ENCODE measurements at regions not wholly inside any gene's neighbourhood (a gene's known extent, or its start where the extent isn't known, plus 50 kb on each side); places are given as distances from the start of the nearest gene placed in this dataset.
"Not testable (repeated sequence)": the region's sequence is repeated elsewhere in the genome, so short reads cannot be mapped to it uniquely, and the experiment has no call there.

- DNase-seq (ENCODE audit: low read depth) = no peak
Observed at GRCh38 chr5:51802551-51803184, 419.4 kb downstream of the ISL1 start.

DNA sequence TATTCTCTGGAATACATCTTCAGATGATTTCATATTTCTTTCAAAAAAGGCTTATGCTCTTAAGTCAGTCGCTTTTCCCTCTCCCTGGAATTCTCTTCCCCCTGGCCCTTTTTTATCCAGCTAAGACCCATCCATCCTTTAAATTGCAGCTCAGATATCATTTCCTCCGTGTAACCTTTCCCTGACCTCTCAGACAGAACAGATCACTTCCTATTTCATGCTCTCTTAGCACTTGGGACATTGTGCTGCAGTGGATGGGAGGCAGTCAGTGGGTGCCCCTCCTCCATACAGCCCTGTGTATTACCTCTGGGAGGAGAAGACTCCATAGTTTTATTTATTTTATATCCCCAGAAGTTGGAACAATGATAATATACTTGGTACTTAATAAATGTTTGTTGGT lies 423.4 kb downstream of the ISL1 start:
- no peak for DNase-seq (ENCODE audit: low read depth)

GRCh38 chr5:51810592-51810991 lies 427.3 kb downstream of the ISL1 start:
- no peak for DNase-seq (ENCODE audit: low read depth)

- DNase-seq (ENCODE audit: low read depth) = no peak
Observed at GRCh38 chr5:51811883-51812471, 428.7 kb downstream of the ISL1 start.

DNA sequence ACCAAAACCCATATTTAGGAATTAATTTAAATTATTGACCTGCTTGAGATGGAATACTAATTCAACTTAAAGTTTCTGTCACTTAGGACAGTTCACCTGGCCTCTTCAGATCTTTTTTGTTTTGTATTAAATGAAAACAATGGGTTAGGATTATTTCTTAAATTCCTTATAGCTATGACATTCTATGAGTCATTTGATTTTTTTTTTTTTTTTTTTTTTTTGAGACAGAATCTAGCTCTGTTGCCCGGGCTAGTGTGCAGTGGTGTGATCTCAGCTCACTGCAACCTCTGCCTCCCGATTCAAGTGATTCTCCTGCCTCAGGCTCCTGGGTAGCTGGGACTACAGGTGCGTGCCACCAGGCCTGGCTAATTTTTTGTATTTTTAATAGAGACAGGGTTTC lies 431.6 kb downstream of the ISL1 start:
- not testable (repeated sequence) for DNase-seq (ENCODE audit: low read depth)

- DNase-seq (ENCODE audit: low read depth) = no peak
Observed at GRCh38 chr5:51816427-51816826, 433.2 kb downstream of the ISL1 start.

GRCh38 chr5:51821697-51822096 lies 438.4 kb downstream of the ISL1 start:
- DNase-seq (ENCODE audit: low read depth) = no peak

DNA sequence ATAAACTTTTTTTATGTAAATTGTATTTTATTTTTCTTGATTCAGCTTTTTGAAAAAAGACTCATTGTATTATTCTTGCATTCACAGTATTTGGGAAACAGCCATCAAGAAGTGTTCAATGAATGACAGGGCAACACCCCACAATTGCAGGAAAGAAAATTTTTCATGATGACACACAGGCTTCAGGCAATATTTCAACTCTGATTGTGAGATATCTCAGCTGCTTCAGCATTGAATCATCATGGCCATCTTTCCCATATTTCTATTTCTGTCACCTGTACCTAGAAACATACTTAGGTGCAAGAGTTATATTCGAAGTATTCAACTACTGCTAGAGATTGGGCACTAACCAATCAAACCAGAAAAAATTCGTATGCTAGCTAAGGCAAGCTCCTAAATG lies 446.0 kb downstream of the ISL1 start:
- no peak for DNase-seq (ENCODE audit: low read depth)

- DNase-seq (ENCODE audit: low read depth) = no peak
Observed at GRCh38 chr5:51829691-51830090, 446.4 kb downstream of the ISL1 start.

GRCh38 chr5:51832934-51833470 lies 449.8 kb downstream of the ISL1 start:
- DNase-seq (ENCODE audit: low read depth) = no peak

DNA sequence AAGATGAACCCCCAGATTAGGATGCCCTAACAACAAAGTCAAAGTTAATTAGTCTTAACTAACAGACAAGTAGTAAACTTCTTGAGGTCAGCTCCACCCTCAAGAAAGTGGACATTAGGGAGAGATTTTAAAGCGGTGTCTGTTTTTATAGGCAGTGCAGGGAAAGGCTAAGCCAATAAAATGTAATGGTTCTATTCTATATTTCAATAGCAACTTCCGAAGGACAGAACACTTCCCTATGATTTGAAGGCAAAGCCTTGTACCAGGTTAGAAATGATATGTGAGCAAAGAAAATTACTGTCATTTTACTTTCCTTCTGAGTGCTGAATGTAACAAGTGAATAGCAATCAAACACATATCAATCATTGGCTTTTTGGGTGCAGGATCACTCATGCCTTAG lies 455.2 kb downstream of the ISL1 start:
- no peak for DNase-seq (ENCODE audit: low read depth)

DNA sequence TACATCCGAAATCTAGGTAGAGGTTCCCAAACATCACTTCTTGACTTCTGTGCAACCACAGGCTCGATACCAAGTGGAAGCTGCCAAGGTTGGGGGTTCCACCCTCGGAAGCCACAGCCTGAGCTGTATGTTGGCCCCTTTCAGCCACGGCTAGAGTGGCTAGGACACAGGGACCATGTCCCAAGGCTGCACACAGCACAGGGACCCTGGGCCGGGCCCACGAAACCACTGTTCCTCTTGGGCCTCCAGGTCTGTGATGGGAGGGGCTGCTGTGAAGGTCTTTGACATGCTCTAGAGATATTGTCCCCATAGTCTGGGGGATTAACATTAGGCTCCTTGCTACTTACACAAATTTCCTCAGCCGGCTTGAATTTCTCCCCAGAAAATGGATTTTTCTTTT lies 460.6 kb downstream of the ISL1 start:
- DNase-seq (ENCODE audit: low read depth) = no peak

- DNase-seq (ENCODE audit: low read depth) = no peak
Observed at GRCh38 chr5:51846015-51846414, 462.8 kb downstream of the ISL1 start.

- DNase-seq (ENCODE audit: low read depth) = no peak
Observed at GRCh38 chr5:51859624-51860023, 476.4 kb downstream of the ISL1 start.

GRCh38 chr5:51860532-51861018 lies 477.3 kb downstream of the ISL1 start:
- no peak for DNase-seq (ENCODE audit: low read depth)

DNA sequence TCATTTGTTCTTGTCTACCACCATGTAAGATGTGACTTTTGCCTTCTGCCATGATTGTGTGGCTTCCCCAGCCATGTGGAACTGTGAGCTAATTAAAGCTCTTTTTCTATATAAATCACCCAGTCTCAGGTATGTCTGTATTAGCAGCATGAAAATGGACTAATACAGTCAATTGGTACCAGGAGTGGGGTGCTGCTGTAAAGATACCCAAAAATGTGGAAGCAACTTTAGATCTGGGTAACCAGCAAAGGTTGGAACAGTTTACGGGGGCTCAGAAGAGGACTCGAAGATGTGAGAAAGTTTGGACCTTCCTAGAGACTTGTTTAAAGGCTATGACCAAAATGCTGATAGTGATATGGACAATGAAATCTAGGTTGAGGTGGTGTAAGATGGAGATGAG lies 488.9 kb downstream of the ISL1 start:
- DNase-seq (ENCODE audit: low read depth) = no peak

DNA sequence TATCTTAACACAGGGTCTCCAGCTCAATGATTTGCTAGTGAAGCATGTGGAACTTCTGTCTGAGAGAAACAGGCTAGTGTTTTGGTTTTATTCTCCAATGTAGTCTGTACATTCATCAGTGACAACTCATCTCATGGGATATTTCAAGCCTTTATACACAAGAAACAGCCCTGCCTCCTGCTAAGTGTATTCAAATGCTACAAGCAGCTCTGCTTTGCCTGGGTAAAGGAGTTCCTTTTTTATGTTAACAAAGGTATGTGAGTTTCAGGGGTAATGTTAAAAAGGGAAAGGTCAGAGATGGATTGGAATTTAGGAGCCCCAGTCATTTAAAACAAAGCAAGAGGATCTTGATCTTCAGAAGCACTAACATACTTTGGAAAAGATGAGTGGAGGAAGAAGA lies 498.7 kb downstream of the ISL1 start:
- DNase-seq (ENCODE audit: low read depth) = no peak

- no peak for DNase-seq (ENCODE audit: low read depth)
Observed at GRCh38 chr5:51882647-51883046, 499.4 kb downstream of the ISL1 start.

DNA sequence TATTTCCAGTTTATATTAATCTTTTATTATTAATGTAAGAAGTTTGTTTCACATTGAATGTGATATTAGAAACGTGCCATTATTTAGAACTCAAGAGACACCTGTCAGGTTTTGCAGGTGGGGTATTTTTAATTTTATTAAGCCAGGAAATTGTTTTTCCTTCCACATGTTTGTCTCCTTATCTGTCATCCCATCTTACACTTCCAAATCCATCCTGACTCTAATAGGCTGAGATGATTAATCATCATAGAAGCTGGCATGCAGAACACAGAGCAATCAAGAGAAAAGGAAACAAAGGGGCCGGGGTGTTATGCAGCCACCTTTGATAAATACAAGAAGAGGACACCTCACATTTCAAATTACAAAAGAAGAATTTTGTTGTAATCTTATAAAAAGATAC lies 506.5 kb downstream of the ISL1 start:
- DNase-seq (ENCODE audit: low read depth) = no peak

- DNase-seq (ENCODE audit: low read depth) = no peak
Observed at GRCh38 chr5:51890435-51891116, 507.3 kb downstream of the ISL1 start.

GRCh38 chr5:51892680-51893079 lies 509.4 kb downstream of the ISL1 start:
- DNase-seq (ENCODE audit: low read depth) = no peak

DNA sequence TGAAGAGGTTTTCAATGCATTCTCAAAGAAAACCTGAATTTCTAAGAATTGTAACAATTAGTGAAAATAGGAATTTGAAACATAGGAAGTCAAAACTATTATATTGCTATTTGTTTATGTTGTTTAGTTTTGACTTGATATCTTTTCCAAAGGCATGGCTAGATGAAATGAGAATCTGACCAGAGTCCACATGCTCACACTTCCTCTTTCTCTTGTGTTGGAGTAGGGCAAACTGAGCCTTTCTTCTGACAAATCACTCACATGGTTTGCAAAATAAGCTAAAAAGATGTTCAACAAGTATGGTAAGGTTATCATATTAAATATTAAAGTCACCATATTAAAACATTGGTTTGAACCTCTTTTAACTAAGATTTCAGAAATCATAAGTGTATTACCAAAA lies 512.6 kb downstream of the ISL1 start:
- DNase-seq (ENCODE audit: low read depth) = no peak

GRCh38 chr5:51902512-51902911 lies 519.3 kb downstream of the ISL1 start:
- DNase-seq (ENCODE audit: low read depth) = no peak

All from forelimb muscle (tissue), 1 donor.